ENCODE measurements at regions not wholly inside any gene's neighbourhood (a gene's known extent, or its start where the extent isn't known, plus 50 kb on each side); places are given as distances from the start of the nearest gene placed in this dataset.

DNA sequence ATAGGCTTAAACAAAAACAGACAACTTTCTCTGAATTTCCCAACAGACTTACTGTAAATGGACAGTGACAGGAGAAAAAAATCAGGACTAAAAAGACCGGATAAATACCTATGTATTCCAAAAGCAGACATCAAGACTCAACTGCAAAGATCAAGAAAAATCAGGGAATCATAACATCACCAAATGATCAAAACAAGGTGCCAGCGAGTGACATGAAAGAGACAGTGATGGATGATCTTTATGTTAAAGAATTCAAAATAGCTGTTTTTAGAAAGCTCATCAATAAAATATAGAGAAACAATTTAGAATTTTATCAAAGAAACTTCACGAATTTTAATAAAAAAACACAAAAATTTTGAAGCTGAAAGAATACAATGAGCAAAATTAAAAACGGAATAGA lies 952.5 kb upstream of the ATXN7L3B start:
- TF ChIP-seq CTCF (conservative IDR thresholded peaks at IDR 0.05; ENCODE audit: low read depth in 2 of 2), result no peak
- TF ChIP-seq EZH2 (IDR thresholded peaks at IDR 0.05; ENCODE audit: low read depth, unreplicated experiment), result no peak
- TF ChIP-seq POLR2AphosphoS5 (IDR thresholded peaks at IDR 0.05; ENCODE audit: low read depth), result no peak
- no peak for TF ChIP-seq EZH2phosphoT487 (IDR thresholded peaks at IDR 0.05; ENCODE audit: unreplicated experiment)
- TF ChIP-seq, protein P1, sequence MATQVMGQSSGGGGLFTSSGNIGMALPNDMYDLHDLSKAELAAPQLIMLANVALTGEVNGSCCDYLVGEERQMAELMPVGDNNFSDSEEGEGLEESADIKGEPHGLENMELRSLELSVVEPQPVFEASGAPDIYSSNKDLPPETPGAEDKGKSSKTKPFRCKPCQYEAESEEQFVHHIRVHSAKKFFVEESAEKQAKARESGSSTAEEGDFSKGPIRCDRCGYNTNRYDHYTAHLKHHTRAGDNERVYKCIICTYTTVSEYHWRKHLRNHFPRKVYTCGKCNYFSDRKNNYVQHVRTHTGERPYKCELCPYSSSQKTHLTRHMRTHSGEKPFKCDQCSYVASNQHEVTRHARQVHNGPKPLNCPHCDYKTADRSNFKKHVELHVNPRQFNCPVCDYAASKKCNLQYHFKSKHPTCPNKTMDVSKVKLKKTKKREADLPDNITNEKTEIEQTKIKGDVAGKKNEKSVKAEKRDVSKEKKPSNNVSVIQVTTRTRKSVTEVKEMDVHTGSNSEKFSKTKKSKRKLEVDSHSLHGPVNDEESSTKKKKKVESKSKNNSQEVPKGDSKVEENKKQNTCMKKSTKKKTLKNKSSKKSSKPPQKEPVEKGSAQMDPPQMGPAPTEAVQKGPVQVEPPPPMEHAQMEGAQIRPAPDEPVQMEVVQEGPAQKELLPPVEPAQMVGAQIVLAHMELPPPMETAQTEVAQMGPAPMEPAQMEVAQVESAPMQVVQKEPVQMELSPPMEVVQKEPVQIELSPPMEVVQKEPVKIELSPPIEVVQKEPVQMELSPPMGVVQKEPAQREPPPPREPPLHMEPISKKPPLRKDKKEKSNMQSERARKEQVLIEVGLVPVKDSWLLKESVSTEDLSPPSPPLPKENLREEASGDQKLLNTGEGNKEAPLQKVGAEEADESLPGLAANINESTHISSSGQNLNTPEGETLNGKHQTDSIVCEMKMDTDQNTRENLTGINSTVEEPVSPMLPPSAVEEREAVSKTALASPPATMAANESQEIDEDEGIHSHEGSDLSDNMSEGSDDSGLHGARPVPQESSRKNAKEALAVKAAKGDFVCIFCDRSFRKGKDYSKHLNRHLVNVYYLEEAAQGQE (IDR thresholded peaks at IDR 0.05; ENCODE audit: unreplicated experiment), result no peak

Data from GM23338 (cell line).